Adrenal gland (tissue), 9 donors: ENCODE measurements at regions not wholly inside any gene's neighbourhood (a gene's known extent, or its start where the extent isn't known, plus 50 kb on each side); places are given as distances from the start of the nearest gene placed in this dataset.

Source experiments
- DNase-seq, 7 donors: peaks; one replicate each; pipeline ENCODE4 v3.0.0-alpha.2; 2019 to 2020
- H3K27ac ChIP-seq, 5 donors: fragments of 200-600 bp; sonication (generic) in 4 of 5; 1 replicate in 3 of 5; 2 replicates in 2 of 5; pipeline versions ENCODE4 v1.5.1 to v1.8.0; 2016 to 2020; ENCODE audit warnings: mild to moderate bottlenecking in 1 of 5
- H3K27me3 ChIP-seq: fragments of 200-600 bp; 2 replicates; pipeline ENCODE4 v1.8.0; 2021
- H3K36me3 ChIP-seq, 2 donors: fragments of 200-600 bp; replicated peaks in 1 of 2; 1 replicate in 1 of 2; 2 replicates in 1 of 2; pipeline versions ENCODE4 v1.5.1 to v1.8.0; 2018 to 2022
- H3K4me1 ChIP-seq, 2 donors: fragments of 200-600 bp; replicated peaks in 1 of 2; 1 replicate in 1 of 2; 2 replicates in 1 of 2; pipeline versions ENCODE4 v1.5.1 to v1.8.0; 2018 to 2021
- H3K4me3 ChIP-seq, 4 donors: fragments of 200-600 bp; sonication (generic) in 3 of 4; one replicate each; pipeline ENCODE4 v1.5.1; 2016 to 2018
- H3K9me3 ChIP-seq, 3 donors: fragments of 200-600 bp; sonication (generic) in 1 of 3; replicated peaks in 1 of 3; 1 replicate in 2 of 3; 2 replicates in 1 of 3; pipeline versions ENCODE4 v1.5.1 to v1.8.0; 2016 to 2021
- POLR2A ChIP-seq, 2 donors: fragments of 450-650 bp; IDR thresholded peaks; one replicate each; pipeline ENCODE4 v1.6.1; 2017; ENCODE audit warnings: antibody characterized with exemption in 2 of 2, mild to moderate bottlenecking in 2 of 2, moderate library complexity in 1 of 2
- WGBS, 4 donors: extraction: QIAGEN DNeasy Blood & Tissue Kit in 2 of 4; methylation state at CpG; one replicate each; pipeline versions ENCODE4 v1.1.5 to v1.1.7; 2013 to 2017; 5-methylcytosine and 5-hydroxymethylcytosine counted together
- intact Hi-C, 2 donors: fragments of 100-400 bp; cut with DNase I; formaldehyde crosslinking; loops; one replicate each; pipeline versions ENCODE4 v1.14.1 to v1.15.0; 2022 to 2023
- TF ChIP-seq, protein P1 (sequence below), 6 experiments: fragments of 450-650 bp in 4 of 6; fragments of 200-600 bp in 2 of 6; sonication (generic) in 1 of 6; IDR thresholded peaks; 1 replicate in 5 of 6; 2 replicates in 1 of 6; pipeline versions ENCODE4 v1.5.1 to v1.8.0; 2016 to 2021; ENCODE audit warnings: antibody characterized with exemption in 6 of 6, mild to moderate bottlenecking in 2 of 6, moderate library complexity in 1 of 6
- donor health status: healthy with polysubstance abuse.
- donor health status: Bipolar disorder and iron deficiency.
- donor health status: DM: yes; HTN: yes; CAD: no.
- donor health status: DM: no; HTN: no; CAD: no.
- donor health status: DM: no; HTN: no; CAD: no.

DNA sequence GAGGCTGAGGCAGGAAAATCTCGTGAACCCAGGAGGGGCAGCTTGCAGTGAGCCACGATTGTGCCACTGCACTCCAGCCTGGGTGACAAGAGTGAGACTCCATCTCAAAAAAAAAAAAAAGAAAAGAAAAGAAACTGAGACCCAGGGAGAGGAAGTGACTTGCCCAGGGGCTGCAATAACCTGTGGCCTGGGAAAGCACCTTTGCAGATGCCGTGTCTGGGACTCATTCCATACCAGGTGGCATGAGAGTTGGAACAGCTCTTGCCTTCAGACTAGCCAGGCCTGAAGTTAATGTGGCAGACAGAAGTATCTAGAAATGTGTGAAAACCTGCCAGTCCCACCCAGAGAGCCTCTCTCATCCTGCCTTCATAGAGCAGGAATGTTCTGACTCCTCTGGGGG lies 65.4 kb downstream of the PHETA1 start:
- WGBS, 4 donors: 76 to 83% (median 79%) methylated on average over 3 of the region's 3 CpGs
- TF ChIP-seq POLR2A (IDR thresholded peaks at IDR 0.05): no peak
- TF ChIP-seq, protein P1, sequence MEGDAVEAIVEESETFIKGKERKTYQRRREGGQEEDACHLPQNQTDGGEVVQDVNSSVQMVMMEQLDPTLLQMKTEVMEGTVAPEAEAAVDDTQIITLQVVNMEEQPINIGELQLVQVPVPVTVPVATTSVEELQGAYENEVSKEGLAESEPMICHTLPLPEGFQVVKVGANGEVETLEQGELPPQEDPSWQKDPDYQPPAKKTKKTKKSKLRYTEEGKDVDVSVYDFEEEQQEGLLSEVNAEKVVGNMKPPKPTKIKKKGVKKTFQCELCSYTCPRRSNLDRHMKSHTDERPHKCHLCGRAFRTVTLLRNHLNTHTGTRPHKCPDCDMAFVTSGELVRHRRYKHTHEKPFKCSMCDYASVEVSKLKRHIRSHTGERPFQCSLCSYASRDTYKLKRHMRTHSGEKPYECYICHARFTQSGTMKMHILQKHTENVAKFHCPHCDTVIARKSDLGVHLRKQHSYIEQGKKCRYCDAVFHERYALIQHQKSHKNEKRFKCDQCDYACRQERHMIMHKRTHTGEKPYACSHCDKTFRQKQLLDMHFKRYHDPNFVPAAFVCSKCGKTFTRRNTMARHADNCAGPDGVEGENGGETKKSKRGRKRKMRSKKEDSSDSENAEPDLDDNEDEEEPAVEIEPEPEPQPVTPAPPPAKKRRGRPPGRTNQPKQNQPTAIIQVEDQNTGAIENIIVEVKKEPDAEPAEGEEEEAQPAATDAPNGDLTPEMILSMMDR (IDR thresholded peaks at IDR 0.05): no peak
- DNase-seq: no peak
- H3K27me3 ChIP-seq: no peaks in the 10 kb centered on the region
- intact Hi-C loops: no loop called here
- H3K4me3 ChIP-seq: no peak overlapping the region
- no peaks in the 10 kb centered on the region for H3K36me3 ChIP-seq
- peaks cover 0 to 18% (median 0%) of the 10 kb centered on the region in 3 donors for H3K9me3 ChIP-seq
- no peaks in the 10 kb centered on the region for H3K4me1 ChIP-seq
- H3K27ac ChIP-seq: no peak overlapping the region

DNA sequence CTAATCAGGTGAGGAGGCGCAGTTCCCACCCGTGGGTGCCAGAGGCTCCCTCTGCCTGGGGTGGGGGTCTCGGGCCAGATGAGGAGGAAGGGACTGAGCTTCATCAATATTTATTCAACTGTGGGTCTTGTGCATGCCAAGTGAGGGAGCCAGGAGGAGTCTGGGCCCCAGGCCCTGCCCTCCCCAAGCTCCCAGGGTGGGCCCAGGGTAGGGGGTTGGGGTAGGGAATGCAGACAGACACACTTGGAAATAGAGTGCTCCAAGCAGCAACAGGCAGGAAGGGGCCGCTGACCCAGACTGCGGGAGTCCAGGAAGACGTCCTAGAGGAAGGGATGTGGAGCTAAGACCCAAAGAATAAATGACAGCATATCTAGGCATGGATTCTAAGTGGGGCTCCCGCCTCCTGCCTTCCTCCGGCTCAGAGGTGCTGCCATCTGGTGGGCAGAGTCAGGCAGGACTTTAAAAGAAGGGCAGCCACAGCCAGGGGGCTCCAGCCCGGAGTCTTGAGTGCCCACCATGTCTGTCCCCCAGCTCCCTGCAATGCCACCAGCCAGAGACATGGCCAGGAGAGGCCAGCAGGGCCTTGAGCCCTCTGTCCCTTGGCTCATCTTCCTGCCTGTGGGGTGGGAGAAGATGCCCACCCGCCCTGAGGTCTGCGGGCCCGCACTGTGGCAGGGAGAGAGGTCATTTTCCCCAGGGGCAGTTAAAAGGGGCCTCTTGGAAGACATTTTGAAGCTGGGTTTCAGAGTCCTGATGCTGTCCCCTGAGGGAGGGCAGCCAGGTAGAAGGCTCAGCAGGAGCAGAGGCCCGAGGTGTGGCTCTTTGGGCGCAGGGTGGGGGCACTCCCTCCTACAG lies 70.1 kb downstream of the PHETA1 start:
- TF ChIP-seq POLR2A (IDR thresholded peaks at IDR 0.05): no peak
- TF ChIP-seq, protein P1 (IDR thresholded peaks at IDR 0.05): peak; percentile 58 to 83 (median 70)
- DNase-seq: peak; percentile 18 to 62 (median 52)
- WGBS, 4 donors: 19 to 55% (median 38%) methylated on average over 7 to 14 of the region's 14 CpGs

DNA sequence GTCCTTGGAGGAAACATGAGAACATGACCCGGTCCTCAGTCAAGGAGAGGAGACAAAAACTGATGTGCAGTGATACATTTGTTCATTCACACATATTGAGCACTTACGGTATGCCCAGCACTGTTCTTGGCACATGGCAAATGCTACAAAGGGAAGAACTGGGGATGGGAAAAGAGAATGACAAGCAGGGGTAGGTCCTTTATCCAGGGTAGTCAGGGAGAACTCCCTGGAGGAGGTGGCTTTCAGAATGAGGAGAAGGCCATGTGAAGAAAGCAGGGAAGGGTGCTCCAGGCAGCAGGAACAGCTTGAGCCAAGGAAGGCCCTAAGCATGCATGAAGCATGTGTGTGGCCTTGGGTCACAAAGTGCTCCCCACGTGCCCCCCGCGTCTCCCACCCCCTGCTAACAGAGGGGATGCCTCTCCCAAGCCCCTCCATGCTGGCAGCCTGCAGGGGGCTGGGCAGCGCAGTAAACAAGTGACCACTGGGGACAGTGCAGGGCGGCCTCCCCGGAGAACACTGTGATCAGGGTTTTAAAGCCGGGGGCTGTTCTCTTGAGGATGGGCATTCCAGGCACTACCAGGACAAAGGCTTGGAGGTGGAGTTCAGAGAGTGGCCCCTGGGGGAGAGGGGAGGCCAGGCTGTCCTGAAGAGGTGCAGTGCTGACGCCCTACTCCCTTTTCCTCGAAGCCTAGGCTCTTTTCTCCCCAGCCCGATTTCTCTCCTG lies 71.0 kb downstream of the PHETA1 start:
- 56 to 77% (median 71%) methylated on average over 9 to 12 of the region's 12 CpGs for WGBS, 4 donors
- H3K9me3 ChIP-seq: no peaks in the 10 kb centered on the region
- TF ChIP-seq, protein P1 (IDR thresholded peaks at IDR 0.05): no peak
- no peak for TF ChIP-seq POLR2A (IDR thresholded peaks at IDR 0.05)
- H3K27me3 ChIP-seq: peaks cover 4% of the 10 kb centered on the region
- H3K4me1 ChIP-seq: no peaks in the 10 kb centered on the region
- intact Hi-C loops: loop anchor here (5.0 to 10.0 kb wide), 3 partner anchors 273 to 403 kb away; no protein-coding TSS in a partner anchor
- H3K36me3 ChIP-seq: no peaks in the 10 kb centered on the region
- H3K4me3 ChIP-seq: no peak overlapping the region
- no peak overlapping the region for H3K27ac ChIP-seq
- DNase-seq: no peak

More for the DNA sequence above, 70.1 kb downstream of the PHETA1 start:
- Histone ChIP-seq H3K36me3 (no peaks in the 10 kb centered on the region), H3K4me1 (no peaks in the 10 kb centered on the region), H3K27ac (no peak overlapping the region), H3K9me3 (no peaks in the 10 kb centered on the region), H3K4me3 (no peak overlapping the region), H3K27me3 (peaks cover 4% of the 10 kb centered on the region)
- intact Hi-C loops: loop anchor here (5.0 to 10.0 kb wide), 3 partner anchors 274 to 404 kb away; no protein-coding TSS in a partner anchor

DNA sequence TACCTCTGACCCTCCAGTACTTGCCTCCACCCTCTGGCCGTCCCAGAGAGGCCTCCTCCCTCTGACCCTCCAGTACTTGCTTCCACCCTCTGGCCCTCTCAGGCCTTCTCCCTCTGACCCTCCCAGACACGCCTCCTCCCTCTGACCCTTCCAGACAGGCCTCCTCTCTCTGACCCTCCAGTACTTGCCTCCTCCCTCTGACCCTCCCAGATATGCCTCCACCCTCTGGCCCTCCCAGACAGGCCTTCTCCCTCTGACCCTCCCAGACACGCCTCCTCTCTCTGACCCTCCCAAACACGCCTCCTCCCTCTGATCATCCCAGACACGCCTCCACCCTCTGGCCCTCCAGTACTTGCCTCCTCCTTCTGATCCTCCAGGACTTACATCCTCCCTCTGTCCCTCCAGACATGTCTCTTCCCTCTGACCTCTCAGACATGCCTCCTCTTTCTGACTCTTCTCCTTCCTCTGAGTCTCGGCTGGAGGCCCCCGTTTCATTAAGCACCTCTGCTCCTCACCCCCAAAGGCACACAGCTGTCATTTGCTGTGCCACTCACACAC lies 71.9 kb downstream of the PHETA1 start:
- no peak overlapping the region for H3K4me3 ChIP-seq
- no peak overlapping the region for H3K27ac ChIP-seq
- H3K4me1 ChIP-seq: no peaks in the 10 kb centered on the region
- TF ChIP-seq, protein P1 (IDR thresholded peaks at IDR 0.05): no peak
- no peak for TF ChIP-seq POLR2A (IDR thresholded peaks at IDR 0.05)
- no peaks in the 10 kb centered on the region for H3K36me3 ChIP-seq
- no peak for DNase-seq
- intact Hi-C loops: loop anchor here (5.0 to 10.0 kb wide), 3 partner anchors 272 to 402 kb away; no protein-coding TSS in a partner anchor
- WGBS, 4 donors: 68 to 73% (median 69%) methylated on average over 7 of the region's 7 CpGs
- H3K9me3 ChIP-seq: no peaks in the 10 kb centered on the region
- peaks cover 4% of the 10 kb centered on the region for H3K27me3 ChIP-seq
